ENCODE measurements at regions not wholly inside any gene's neighbourhood (a gene's known extent, or its start where the extent isn't known, plus 50 kb on each side); places are given as distances from the start of the nearest gene placed in this dataset.

DNA sequence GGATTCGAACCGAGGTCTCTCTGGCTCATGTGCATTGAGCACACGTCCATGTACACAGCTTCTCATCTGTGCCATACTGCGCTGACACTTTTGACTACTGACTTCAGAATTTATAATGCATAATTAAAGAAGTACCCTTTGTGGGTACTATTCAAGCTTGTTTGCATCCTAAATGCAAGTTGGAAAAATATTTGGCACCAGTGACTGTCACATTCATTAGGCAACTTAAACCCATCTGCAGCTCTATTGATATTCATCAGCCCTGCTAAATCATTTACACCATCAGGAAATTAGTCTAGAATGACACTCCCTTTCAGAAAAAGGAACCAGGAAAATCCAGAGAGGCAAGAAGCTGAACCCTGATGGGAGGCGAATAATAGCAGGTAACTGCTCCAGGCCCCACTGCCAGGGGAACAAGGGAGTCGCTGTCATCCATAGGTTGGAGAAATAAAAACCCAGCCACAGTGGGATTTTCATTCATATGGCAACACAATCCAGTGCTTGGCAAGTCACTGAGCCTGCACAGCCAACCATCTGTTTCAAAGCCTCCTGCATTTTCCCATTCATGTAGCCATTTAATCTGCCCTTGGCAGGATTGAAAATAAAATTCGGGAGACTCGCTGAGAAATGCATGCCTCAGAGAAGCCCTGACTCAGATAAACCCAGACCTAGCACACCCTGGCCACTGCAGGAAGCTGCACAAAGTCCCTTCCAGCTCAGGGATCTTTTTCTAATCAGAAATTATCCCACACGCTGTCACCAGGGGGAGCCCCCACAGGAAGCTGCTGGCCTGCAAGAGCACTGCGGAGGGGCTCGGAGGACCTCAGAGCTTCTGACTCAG is 103.0 kb upstream of the VEPH1 start:
- H3K27ac ChIP-seq = no peak overlapping the region
- no peak for TF ChIP-seq ZFX (IDR thresholded peaks at IDR 0.05)
- TF ChIP-seq, protein P1, sequence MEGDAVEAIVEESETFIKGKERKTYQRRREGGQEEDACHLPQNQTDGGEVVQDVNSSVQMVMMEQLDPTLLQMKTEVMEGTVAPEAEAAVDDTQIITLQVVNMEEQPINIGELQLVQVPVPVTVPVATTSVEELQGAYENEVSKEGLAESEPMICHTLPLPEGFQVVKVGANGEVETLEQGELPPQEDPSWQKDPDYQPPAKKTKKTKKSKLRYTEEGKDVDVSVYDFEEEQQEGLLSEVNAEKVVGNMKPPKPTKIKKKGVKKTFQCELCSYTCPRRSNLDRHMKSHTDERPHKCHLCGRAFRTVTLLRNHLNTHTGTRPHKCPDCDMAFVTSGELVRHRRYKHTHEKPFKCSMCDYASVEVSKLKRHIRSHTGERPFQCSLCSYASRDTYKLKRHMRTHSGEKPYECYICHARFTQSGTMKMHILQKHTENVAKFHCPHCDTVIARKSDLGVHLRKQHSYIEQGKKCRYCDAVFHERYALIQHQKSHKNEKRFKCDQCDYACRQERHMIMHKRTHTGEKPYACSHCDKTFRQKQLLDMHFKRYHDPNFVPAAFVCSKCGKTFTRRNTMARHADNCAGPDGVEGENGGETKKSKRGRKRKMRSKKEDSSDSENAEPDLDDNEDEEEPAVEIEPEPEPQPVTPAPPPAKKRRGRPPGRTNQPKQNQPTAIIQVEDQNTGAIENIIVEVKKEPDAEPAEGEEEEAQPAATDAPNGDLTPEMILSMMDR (conservative IDR thresholded peaks at IDR 0.05) = peak; percentile 99

GRCh38 chr3:157605356-157605755 is 102.1 kb upstream of the VEPH1 start:
- no peak overlapping the region for H3K27ac ChIP-seq
- no peak for TF ChIP-seq ZFX (IDR thresholded peaks at IDR 0.05)
- TF ChIP-seq, protein P1 (conservative IDR thresholded peaks at IDR 0.05) = no peak

DNA sequence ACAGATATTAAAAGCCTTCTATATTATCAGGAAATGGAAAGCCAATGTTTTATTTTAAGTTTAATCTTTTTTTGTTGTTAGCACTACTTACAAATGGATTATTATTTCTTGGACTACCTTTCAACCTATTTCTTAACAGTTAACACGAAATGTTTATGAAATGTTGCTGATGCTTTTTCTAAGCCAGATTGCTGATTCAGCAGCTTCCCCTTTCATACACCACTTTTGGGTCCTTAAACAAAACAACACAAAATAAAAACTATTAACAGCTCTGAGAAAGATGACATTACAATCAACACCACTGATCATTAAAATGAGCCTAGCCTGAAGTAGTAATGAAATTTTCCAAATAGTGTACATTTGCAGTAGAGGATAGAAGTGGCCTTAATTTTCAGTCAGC is 99.2 kb upstream of the VEPH1 start:
- no peak overlapping the region for H3K27ac ChIP-seq
- no peak for TF ChIP-seq ZFX (IDR thresholded peaks at IDR 0.05)
- TF ChIP-seq, protein P1 (conservative IDR thresholded peaks at IDR 0.05) = no peak

GRCh38 chr3:157595259-157595658 is 92.0 kb upstream of the VEPH1 start:
- H3K27ac ChIP-seq = no peak overlapping the region
- no peak for TF ChIP-seq ZFX (IDR thresholded peaks at IDR 0.05)
- TF ChIP-seq, protein P1 (conservative IDR thresholded peaks at IDR 0.05) = no peak

- TF ChIP-seq ZFX (IDR thresholded peaks at IDR 0.05) = no peak
- TF ChIP-seq, protein P1 (conservative IDR thresholded peaks at IDR 0.05) = no peak
- H3K27ac ChIP-seq = no peak overlapping the region
Observed at GRCh38 chr3:157594413-157594812, 91.2 kb upstream of the VEPH1 start.

GRCh38 chr3:157592769-157593168 is 89.6 kb upstream of the VEPH1 start:
- TF ChIP-seq, protein P1 (conservative IDR thresholded peaks at IDR 0.05) = no peak
- no peak for TF ChIP-seq ZFX (IDR thresholded peaks at IDR 0.05)

GRCh38 chr3:157590273-157590672 is 87.1 kb upstream of the VEPH1 start:
- no peak overlapping the region for H3K27ac ChIP-seq
- no peak for TF ChIP-seq ZFX (IDR thresholded peaks at IDR 0.05)
- TF ChIP-seq, protein P1 (conservative IDR thresholded peaks at IDR 0.05) = no peak

More at GRCh38 chr3:157592769-157593168, 89.6 kb upstream of the VEPH1 start:
- no peak overlapping the region for H3K27ac ChIP-seq
